Smooth muscle cell (in vitro differentiated cells): ENCODE measurements at regions not wholly inside any gene's neighbourhood (a gene's known extent, or its start where the extent isn't known, plus 50 kb on each side); places are given as distances from the start of the nearest gene placed in this dataset.

Experiments
- DNase-seq: peaks from one replicate; lab custom pipeline; 2025; ENCODE audit not compliant: unreplicated experiment; lab: John Stamatoyannopoulos, UW
- H2AFZ ChIP-seq: fragments of 200-600 bp; sonication (generic); 2 replicates; pipeline ENCODE4 v1.6.0; 2016; ENCODE audit warnings: antibody characterized with exemption, low read depth, mild to moderate bottlenecking
- H3F3A ChIP-seq: fragments of 200-600 bp; sonication (generic); 2 replicates; pipeline ENCODE4 v1.6.0; 2017; ENCODE audit warnings: antibody characterized with exemption, low read depth
- H3K27ac ChIP-seq: fragments of 200-600 bp; sonication (generic); 2 replicates; pipeline ENCODE4 v1.5.1; 2016; ENCODE audit warnings: low read depth, mild to moderate bottlenecking
- H3K27me3 ChIP-seq: fragments of 200-600 bp; sonication (generic); 2 replicates; pipeline ENCODE4 v1.6.1; 2016; ENCODE audit warnings: low read depth, mild to moderate bottlenecking
- H3K36me3 ChIP-seq: fragments of 200-600 bp; sonication (generic); 2 replicates; pipeline ENCODE4 v1.5.1; 2016; ENCODE audit warnings: low read depth
- H3K4me1 ChIP-seq: fragments of 200-600 bp; sonication (generic); 2 replicates; pipeline ENCODE4 v1.5.1; 2016; ENCODE audit warnings: low read depth
- H3K4me2 ChIP-seq: fragments of 200-600 bp; sonication (generic); 2 replicates; pipeline ENCODE4 v1.6.0; 2016; ENCODE audit warnings: mild to moderate bottlenecking
- H3K4me3 ChIP-seq: fragments of 200-600 bp; sonication (generic); 2 replicates; pipeline ENCODE4 v1.5.1; 2016; ENCODE audit warnings: mild to moderate bottlenecking
- H3K79me2 ChIP-seq: fragments of 200-600 bp; sonication (generic); 2 replicates; pipeline ENCODE4 v1.6.0; 2016; ENCODE audit warnings: low read depth, mild to moderate bottlenecking
- H3K9ac ChIP-seq: fragments of 200-600 bp; sonication (generic); 2 replicates; pipeline ENCODE4 v1.6.0; 2016; ENCODE audit warnings: low read depth
- H3K9me3 ChIP-seq: fragments of 200-600 bp; sonication (generic); replicated peaks from 2 replicates; pipeline ENCODE4 v1.5.1; 2016; ENCODE audit warnings: low read depth
- H4K20me1 ChIP-seq: fragments of 200-600 bp; sonication (generic); 2 replicates; pipeline ENCODE4 v1.6.0; 2016; ENCODE audit warnings: low read depth
- CTCF ChIP-seq: fragments of 200-600 bp; sonication (generic); IDR thresholded peaks from 2 replicates; pipeline ENCODE4 v1.5.1; 2017; ENCODE audit warnings: borderline replicate concordance, mild to moderate bottlenecking, antibody characterized with exemption; ENCODE audit not compliant: insufficient read depth, poor library complexity, severe bottlenecking
- WGBS: methylation state at CpG from one replicate; pipeline ENCODE4 v1.1.7; 2016; ENCODE audit warnings: low lambda C conversion rate; 5-methylcytosine and 5-hydroxymethylcytosine counted together

GRCh38 chr1:114330451-114330983, 176.8 kb upstream of the SYT6 start:
- Histone ChIP-seq H3K27me3 (no peaks in the 10 kb centered on the region), H3K36me3 (no peaks in the 10 kb centered on the region), H3K9me3 (no peaks in the 10 kb centered on the region), H3K27ac (no peak overlapping the region), H2AFZ (no peak overlapping the region), H4K20me1 (no peaks in the 10 kb centered on the region), H3K9ac (no peak overlapping the region), H3K4me1 (no peaks in the 10 kb centered on the region), H3K79me2 (no peaks in the 10 kb centered on the region), H3K4me2 (no peak overlapping the region), H3K4me3 (no peak overlapping the region), H3F3A (no peaks in the 10 kb centered on the region)
- no peak for TF ChIP-seq CTCF
- WGBS: 88% methylated on average over 4 of the region's 4 CpGs
- DNase-seq: no peak

GRCh38 chr1:114328361-114328904, 174.8 kb upstream of the SYT6 start:
- no peak for TF ChIP-seq CTCF

GRCh38 chr1:114324662-114324965, 170.9 kb upstream of the SYT6 start:
- no peak overlapping the region for H3K4me2 ChIP-seq
- no peak for TF ChIP-seq CTCF

More at GRCh38 chr1:114328361-114328904, 174.8 kb upstream of the SYT6 start:
- Histone ChIP-seq H3K4me1 (no peaks in the 10 kb centered on the region), H3K9ac (no peak overlapping the region), H3F3A (no peaks in the 10 kb centered on the region), H3K4me3 (no peak overlapping the region), H3K9me3 (no peaks in the 10 kb centered on the region), H2AFZ (no peak overlapping the region), H3K27ac (no peak overlapping the region), H3K4me2 (no peak overlapping the region), H3K27me3 (no peaks in the 10 kb centered on the region), H4K20me1 (no peaks in the 10 kb centered on the region), H3K79me2 (no peaks in the 10 kb centered on the region), H3K36me3 (no peaks in the 10 kb centered on the region)
- DNase-seq: no peak
- 87% methylated on average over 7 of the region's 7 CpGs for whole genome bisulfite sequencing

More at GRCh38 chr1:114324662-114324965, 170.9 kb upstream of the SYT6 start:
- H4K20me1 ChIP-seq: no peaks in the 10 kb centered on the region
- peaks cover 9% of the 10 kb centered on the region for H3K4me1 ChIP-seq
- no peak overlapping the region for H2AFZ ChIP-seq
- no peak overlapping the region for H3K4me3 ChIP-seq
- H3K36me3 ChIP-seq: no peaks in the 10 kb centered on the region
- no peaks in the 10 kb centered on the region for H3K9me3 ChIP-seq
- H3K27me3 ChIP-seq: no peaks in the 10 kb centered on the region
- H3K27ac ChIP-seq: no peak overlapping the region
- H3F3A ChIP-seq: peaks cover 8% of the 10 kb centered on the region
- 93% methylated on average over 5 of the region's 5 CpGs for WGBS
- H3K79me2 ChIP-seq: no peaks in the 10 kb centered on the region
- no peak for DNase-seq
- H3K9ac ChIP-seq: no peak overlapping the region
